RWPE1 (cell line): ENCODE measurements at regions not wholly inside any gene's neighbourhood (a gene's known extent, or its start where the extent isn't known, plus 50 kb on each side); places are given as distances from the start of the nearest gene placed in this dataset.

ENCODE experiments used
- CTCF ChIA-PET: fragments of 350-600 bp; sonication (Branson Sonifier 250); formaldehyde crosslinking; extraction: SDS; loops from one replicate; lab custom pipeline; 2021; lab: Yijun Ruan, JAX
- POLR2A ChIA-PET: fragments of 400-600 bp; formaldehyde crosslinking; extraction: SDS; loops from one replicate; lab custom pipeline; 2020; ENCODE audit warnings: antibody characterized with exemption; ENCODE audit not compliant: low non-redundant PET; lab: Yijun Ruan, JAX
- DNase-seq: peaks from one replicate; pipeline ENCODE4 v3.0.0; 2012; ENCODE audit warnings: low spot score
- H3K27ac ChIP-seq: fragments of 450-650 bp; 2 replicates; pipeline ENCODE4 v1.5.1; 2017
- TF ChIP-seq, protein P1 (sequence below): fragments of 450-650 bp; conservative IDR thresholded peaks from 2 replicates; pipeline ENCODE4 v1.5.1; 2017; ENCODE audit warnings: low read depth, mild to moderate bottlenecking

DNA sequence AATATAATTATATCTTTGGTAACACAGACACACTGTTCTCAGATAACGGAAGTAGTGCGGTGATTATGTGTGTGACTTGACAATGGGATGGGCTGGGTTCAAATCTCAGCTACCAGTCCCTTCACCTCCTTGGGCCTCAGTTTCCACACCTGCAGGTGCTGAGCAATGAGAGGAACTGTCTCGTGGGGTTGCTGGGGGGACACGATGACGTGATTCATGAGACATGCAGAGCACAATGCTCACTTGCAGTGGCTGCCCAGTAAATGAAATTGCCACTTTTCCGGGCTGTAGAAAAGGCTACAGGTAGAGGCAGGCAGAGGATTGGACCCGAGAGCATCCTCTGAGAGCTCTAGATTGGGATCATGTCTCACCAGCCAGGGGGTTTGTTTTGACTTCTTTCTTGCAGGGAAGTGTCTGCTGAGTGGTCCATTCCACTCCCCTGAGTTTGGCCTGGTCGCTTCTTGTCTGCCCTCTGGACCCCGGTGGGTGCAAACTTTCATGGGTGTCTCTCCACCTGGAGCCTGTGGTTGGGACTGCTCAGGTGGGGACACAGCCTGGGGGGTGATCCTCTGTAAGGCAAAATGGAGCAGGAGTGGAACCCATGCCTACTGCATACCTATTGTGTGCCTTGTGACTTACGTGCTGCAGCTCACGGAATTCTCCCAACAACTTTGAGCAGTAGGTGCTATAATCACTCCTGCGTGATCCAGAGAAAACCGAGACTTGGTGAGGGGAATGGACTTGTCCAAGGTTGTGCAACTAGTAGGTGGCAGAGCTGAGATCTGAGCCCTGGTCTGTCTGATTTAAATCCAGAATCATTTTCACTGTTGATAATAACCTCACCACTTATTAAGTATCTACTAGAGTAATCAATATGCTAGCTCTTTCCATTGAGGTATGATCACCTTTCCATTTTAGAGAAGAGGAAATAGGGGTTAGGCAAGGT lies 147.2 kb downstream of the CEBPB start:
- TF ChIP-seq, protein P1, sequence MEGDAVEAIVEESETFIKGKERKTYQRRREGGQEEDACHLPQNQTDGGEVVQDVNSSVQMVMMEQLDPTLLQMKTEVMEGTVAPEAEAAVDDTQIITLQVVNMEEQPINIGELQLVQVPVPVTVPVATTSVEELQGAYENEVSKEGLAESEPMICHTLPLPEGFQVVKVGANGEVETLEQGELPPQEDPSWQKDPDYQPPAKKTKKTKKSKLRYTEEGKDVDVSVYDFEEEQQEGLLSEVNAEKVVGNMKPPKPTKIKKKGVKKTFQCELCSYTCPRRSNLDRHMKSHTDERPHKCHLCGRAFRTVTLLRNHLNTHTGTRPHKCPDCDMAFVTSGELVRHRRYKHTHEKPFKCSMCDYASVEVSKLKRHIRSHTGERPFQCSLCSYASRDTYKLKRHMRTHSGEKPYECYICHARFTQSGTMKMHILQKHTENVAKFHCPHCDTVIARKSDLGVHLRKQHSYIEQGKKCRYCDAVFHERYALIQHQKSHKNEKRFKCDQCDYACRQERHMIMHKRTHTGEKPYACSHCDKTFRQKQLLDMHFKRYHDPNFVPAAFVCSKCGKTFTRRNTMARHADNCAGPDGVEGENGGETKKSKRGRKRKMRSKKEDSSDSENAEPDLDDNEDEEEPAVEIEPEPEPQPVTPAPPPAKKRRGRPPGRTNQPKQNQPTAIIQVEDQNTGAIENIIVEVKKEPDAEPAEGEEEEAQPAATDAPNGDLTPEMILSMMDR, result no peak
- ChIA-PET CTCF (interaction anchor here (0.5 to 0.7 kb wide), 2 partner anchors 20 to 60 kb away, joined by 3 to 6 read pairs; no protein-coding TSS in a partner anchor), POLR2A (no interaction called here)
- DNase-seq, result no peak
- no peak overlapping the region for H3K27ac ChIP-seq

DNA sequence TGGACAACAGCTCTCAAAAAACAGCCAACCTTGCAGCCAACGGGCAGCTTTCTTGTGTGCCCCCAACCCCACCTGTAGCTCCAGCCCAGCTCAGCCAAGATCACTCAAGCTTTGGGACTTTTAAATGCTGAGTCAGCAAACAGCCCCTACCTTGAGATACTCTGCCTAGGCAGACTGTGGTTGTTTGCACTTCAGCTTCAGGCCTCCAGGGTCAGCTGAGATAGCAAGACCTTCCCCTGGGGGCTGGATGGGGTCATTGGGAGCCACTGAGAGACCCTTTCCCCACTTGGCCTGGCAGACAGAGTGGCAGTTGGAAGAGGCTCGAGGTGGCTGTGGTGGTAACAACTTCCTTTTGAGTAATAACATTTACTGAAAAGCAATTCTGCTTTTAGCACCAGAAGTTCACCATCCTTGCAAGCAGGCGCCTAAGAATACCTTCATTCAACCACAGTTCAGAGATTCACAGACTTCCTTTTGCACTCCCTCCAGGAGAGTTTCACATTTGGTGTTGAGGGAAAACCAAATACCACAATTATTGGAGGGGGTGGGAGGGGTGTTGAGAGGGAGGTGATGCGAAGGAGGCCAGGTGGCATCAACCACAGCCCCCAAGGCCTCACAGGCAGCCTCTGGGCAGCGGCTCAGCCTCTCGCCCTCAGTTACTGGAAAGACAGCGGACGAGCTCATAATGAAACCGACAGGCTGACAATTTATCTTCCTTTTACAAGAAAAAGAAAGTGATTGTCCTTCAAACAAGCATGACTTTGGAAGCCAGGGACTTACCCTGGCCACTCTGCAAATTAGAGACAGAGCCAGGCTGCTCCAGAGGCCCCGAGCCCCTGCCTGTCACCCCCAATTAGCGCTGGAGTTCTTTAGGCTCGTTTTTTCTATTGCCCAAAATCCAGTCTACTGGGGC lies 148.1 kb downstream of the CEBPB start:
- ChIA-PET POLR2A (no interaction called here), CTCF (interaction anchor here (0.5 to 0.7 kb wide), 3 partner anchors 19 to 241 kb away, joined by 3 to 6 read pairs (median 3); no protein-coding TSS in a partner anchor)
- TF ChIP-seq, protein P1, result no peak
- DNase-seq, result no peak
- H3K27ac ChIP-seq, result peak overlapping the region; percentile 45

DNA sequence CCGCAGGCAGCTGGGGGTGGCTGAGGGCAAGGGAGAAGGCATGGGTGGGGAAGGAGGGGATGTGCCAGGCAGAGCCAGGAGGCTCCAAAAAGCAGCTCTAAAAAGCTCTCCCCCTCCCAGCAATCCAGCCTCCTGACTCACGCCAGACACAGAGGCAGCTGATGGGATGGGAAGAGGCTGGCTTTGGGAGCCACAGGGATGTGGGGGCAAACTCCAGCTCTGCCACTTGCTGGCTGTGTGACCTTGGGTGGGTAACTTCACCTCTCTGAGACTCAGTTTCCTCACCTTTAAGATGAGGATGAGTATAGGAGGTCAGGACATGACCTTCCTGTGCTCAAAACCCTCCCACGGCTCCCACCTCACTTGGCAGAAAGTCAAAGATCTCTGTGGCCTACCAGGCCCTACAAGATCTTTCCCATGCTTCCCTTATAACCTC lies 148.9 kb downstream of the CEBPB start:
- peak overlapping the region; percentile 45 for H3K27ac ChIP-seq
- peak; percentile 49 for DNase-seq
- ChIA-PET POLR2A (no interaction called here), CTCF (interaction anchor here (0.7 kb wide), 1 partner anchor 240 kb away, joined by 3 read pairs; no protein-coding TSS in a partner anchor)
- TF ChIP-seq, protein P1, result no peak

DNA sequence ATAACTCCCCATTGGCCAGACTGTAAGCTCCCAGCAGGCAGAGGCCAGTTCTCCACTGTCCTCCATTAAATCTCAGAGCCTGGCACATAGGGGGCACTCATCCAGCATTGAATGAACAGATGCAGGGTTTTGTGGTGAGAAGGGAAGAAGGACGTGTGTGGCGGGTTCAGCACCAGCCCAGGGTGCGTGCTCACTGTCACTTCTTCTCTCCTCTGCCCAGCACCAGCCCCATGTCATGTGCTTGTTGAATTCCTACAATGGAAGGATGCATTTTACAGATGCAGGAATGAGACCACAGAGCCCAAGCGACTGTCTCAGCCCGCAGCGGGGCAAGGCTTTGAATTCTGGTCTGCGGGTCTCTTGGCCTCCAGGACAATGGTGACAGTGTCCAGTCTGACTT lies 149.9 kb downstream of the CEBPB start:
- no peak overlapping the region; the same call in 1 of the 2 replicates for H3K27ac ChIP-seq
- no peak for DNase-seq
- TF ChIP-seq, protein P1, result no peak
- ChIA-PET CTCF (no interaction called here), POLR2A (no interaction called here)

DNA sequence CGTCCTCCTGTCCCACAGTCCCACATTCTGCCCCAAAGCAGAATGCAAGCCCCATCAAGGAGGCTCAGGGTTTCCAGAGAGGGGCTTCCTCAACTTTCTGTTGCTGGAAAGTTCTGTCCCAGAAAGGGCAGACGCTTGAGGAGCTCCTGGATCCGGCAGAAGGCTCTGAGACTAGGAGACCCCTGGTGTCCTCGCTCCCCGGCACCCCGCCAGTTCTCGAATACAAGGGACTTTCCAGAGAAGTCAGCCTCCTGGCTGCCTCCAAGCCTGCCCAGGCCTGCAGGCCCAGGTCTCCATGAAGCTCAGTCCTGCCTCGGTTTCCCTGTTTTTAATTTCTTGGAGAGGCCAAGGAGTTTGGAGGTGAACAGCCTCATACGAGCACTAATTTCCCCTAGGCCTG lies 150.4 kb downstream of the CEBPB start:
- TF ChIP-seq, protein P1, result no peak
- ChIA-PET CTCF (no interaction called here), POLR2A (no interaction called here)
- no peak for DNase-seq
- H3K27ac ChIP-seq, result no peak overlapping the region
